ENCODE measurements at regions not wholly inside any gene's neighbourhood (a gene's known extent, or its start where the extent isn't known, plus 50 kb on each side); places are given as distances from the start of the nearest gene placed in this dataset.

DNA sequence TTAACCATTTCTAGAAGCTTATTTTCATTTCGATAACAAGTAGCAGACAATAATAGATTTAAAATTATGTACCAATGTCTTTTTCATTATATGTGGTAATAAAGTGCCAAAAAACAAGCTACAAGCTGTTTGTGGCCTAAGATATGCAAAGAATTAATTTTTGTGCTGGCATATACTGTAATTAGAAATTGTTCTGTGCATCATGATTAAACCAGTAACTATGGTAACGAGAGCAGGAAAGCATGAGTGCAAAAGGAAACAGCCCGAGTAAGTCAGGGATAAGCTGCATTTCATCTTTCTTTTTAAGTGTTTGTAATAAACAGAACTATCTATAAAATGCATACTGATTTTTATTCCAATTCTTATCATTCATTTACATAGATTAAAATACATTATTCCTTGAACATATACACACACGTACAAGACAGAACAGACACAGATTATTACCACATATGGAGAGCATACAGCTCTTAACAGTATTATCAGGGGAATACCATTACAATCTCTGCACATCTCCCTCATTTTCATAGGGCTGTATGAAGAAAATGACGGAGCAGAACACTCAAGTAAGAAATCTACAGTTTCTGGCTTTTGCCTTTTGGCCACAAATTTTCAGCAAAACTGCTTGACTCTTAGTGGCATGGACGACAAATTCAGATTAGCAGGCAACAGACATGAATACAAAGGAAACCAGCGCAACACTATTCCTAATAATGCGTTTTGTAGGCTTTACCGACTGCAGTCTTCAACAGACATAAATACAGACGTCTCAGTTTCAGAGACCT is 121.3 kb upstream of the WDR17 start:
- no peak overlapping the region for H3K4me3 ChIP-seq (replicated peaks in 1 of 2; ENCODE audit: low read depth in 2 of 2, low read length in 2 of 2)
- no peak for DNase-seq (ENCODE audit: low read depth in 2 of 2)
- TF ChIP-seq, protein P1, sequence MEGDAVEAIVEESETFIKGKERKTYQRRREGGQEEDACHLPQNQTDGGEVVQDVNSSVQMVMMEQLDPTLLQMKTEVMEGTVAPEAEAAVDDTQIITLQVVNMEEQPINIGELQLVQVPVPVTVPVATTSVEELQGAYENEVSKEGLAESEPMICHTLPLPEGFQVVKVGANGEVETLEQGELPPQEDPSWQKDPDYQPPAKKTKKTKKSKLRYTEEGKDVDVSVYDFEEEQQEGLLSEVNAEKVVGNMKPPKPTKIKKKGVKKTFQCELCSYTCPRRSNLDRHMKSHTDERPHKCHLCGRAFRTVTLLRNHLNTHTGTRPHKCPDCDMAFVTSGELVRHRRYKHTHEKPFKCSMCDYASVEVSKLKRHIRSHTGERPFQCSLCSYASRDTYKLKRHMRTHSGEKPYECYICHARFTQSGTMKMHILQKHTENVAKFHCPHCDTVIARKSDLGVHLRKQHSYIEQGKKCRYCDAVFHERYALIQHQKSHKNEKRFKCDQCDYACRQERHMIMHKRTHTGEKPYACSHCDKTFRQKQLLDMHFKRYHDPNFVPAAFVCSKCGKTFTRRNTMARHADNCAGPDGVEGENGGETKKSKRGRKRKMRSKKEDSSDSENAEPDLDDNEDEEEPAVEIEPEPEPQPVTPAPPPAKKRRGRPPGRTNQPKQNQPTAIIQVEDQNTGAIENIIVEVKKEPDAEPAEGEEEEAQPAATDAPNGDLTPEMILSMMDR (IDR thresholded peaks at IDR 0.05; ENCODE audit: low read depth, low read length) = no peak

DNA sequence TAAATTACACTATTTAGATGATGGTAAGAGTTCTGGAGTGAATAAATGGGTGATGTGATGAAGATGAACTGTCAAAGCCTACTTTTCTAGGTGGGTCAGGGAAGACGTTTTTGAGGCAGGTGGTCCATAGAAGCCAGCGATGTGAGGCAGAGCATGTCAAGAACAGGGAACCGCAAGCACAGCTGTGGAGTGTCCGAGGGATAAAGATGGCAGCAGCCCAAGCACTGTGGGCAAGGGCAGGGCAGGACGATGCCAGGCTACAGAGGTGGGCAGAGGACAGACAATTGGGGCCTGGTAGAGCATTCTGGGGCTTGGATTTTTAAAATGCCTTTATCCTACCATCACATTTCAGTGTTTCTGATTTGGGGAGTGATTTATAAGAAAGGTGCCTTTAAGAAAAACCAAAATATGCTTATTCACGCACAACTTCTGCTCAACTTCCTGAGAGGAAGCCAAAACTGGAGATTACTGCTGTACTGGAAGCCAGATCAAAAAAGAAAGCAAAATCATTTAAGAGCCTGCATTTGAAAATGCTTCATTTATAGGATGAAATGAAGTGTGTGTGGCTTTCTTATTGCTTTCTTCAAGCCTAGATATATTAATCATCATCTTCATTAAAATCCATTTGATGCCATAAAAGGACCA is 119.0 kb upstream of the WDR17 start:
- peak; percentile 22 to 55 for DNase-seq (ENCODE audit: low read depth in 2 of 2)
- TF ChIP-seq, protein P1 (IDR thresholded peaks at IDR 0.05; ENCODE audit: low read depth, low read length) = no peak
- H3K4me3 ChIP-seq (replicated peaks in 1 of 2; ENCODE audit: low read depth in 2 of 2, low read length in 2 of 2) = no peak overlapping the region

DNA sequence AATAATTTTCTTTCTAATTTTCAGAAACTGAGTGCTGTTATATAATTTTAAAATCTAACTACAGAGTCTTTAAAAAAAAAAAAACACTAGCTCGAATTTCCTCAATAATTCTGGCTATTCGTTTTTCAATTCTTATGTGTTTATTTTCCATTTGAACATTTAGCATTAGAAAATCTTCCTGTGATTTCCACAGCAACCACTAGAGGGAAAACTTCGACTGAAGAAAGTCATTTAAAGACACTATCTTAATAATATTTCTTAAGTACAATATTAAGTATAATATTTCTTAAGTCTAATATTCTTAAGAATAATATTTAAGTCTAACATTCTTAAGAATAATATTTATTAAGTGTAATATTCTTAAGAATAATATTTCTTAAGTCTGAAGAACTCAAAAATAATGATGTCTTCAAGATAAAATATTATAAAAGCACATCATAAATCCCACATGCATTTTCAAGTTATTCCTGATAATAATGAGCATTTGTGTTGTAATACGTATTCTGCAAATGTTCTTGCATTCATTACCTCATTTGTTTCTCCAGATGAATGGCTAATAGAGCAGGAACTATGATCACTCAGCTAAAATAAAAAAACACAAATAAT is 118.4 kb upstream of the WDR17 start:
- peak; percentile 55 to 62 for DNase-seq (ENCODE audit: low read depth in 2 of 2)
- TF ChIP-seq, protein P1 (IDR thresholded peaks at IDR 0.05; ENCODE audit: low read depth, low read length) = peak; percentile 54
- no peak overlapping the region for H3K4me3 ChIP-seq (replicated peaks in 1 of 2; ENCODE audit: low read depth in 2 of 2, low read length in 2 of 2)

DNA sequence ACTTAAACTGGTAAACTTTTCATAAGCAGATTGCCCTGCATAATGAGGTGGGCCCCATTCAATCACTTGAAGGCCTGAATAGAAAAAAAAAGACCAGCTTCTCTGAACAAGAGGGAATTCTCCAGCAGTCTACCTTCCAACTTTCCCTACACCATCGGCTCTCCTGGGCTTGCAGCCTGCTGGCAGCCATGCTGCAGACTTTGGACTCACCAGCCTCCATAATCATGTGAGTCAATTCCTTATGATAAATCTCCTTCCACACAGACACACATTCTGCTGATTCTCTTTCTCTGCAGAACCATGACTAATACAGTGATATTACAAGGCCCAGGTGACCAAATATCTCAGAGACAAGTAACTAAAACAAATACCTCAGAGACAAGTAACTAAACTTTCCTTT is 113.8 kb upstream of the WDR17 start:
- no peak overlapping the region for H3K4me3 ChIP-seq (replicated peaks in 1 of 2; ENCODE audit: low read depth in 2 of 2, low read length in 2 of 2)
- TF ChIP-seq, protein P1 (IDR thresholded peaks at IDR 0.05; ENCODE audit: low read depth, low read length) = no peak
- DNase-seq (ENCODE audit: low read depth in 2 of 2) = peak in 1 of 2 donors; percentile 4

DNA sequence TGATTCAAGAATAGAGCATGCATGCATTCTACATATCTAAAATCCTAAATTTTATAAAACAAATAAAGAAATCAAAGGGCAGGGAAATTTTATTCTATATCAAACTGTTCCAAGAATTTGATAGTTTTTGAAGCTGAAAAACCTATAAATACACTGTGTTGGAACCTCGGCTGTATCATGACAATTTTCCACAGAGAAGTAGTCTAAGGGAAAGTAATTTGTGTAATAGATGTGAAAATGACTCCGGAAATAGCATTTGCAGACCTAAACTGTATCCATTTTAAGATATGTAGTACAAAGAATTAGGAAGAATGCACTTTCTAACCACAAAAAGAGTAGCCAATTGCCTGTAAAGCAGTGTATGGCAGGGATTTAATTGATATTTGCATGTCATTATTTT is 112.5 kb upstream of the WDR17 start:
- no peak overlapping the region for H3K4me3 ChIP-seq (replicated peaks in 1 of 2; ENCODE audit: low read depth in 2 of 2, low read length in 2 of 2)
- TF ChIP-seq, protein P1 (IDR thresholded peaks at IDR 0.05; ENCODE audit: low read depth, low read length) = no peak

DNA sequence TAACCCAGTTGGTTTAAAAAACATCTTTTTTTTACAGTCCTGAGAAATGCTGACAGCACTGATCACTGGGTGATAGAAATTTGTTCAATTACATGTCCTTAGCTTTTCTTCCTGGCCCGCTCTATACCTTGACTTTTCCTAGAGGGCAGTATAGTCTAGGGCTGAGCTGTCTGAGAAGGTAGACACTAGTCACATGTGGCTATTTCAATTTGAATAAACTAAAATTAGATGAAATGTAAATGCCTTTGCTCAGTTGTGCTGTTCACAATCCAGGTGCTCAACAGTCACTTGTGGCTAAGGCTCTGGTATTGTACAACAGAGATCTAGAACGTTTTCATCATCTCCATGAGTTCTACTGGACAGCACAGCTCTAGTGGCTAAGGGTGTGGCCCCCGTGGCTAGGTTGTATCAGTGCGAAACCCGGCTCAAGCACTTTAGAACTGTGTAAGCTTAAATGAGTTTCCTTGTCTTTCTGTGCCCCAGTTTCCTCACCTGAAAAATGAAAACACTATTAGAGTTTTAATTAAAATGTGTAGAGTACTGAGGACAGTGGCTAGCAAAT is 111.6 kb upstream of the WDR17 start:
- TF ChIP-seq, protein P1 (IDR thresholded peaks at IDR 0.05; ENCODE audit: low read depth, low read length) = no peak
- no peak overlapping the region for H3K4me3 ChIP-seq (replicated peaks in 1 of 2; ENCODE audit: low read depth in 2 of 2, low read length in 2 of 2)
- no peak for DNase-seq (ENCODE audit: low read depth in 2 of 2)

More for the DNA sequence above, 112.5 kb upstream of the WDR17 start:
- no peak for DNase-seq (ENCODE audit: low read depth in 2 of 2)

All from cardiac fibroblast (primary cell).